ENCODE measurements at regions not wholly inside any gene's neighbourhood (a gene's known extent, or its start where the extent isn't known, plus 50 kb on each side); places are given as distances from the start of the nearest gene placed in this dataset.

DNA sequence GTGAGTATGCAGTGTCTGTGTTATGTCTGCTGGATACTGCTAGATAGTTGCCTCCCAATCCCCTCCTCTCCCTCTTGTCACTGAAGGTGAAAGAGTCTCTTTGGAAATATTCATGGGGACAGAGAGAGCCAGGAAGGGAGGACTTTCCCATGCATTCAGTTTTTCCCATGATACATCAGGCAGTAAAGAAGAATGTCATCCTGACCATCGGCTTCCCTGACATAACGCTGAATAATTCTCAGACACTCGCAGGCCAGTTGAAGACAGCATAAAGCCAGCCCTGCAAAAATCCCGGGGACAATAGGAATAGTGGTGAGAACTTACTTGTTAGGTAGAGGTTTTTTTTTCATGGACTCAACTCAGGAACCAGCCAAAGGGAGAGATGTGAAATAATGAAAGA lies 58.1 kb downstream of the KLF4 start:
- DNase-seq (ENCODE audit: low spot score) = no peak

DNA sequence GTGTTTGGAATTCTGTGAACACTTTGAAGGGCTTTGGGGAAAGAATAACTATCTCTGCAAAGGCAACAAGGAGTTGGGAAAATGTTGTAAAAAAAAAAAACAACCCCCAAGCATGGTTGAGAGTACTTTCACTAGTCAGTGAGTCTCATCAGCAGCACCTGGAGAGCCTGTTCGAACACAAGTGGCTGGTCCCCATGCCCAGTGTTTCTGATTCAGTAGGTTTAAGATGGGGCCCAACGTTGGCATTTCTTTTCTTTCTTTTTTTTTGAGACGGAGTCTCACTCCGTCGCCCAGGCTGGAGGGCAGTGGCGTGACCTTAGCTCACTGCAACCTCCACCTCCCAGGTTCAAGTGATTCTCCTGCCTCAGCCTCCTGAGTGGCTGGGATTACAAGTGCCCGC lies 59.5 kb downstream of the KLF4 start:
- no peak for DNase-seq (ENCODE audit: low spot score)

DNA sequence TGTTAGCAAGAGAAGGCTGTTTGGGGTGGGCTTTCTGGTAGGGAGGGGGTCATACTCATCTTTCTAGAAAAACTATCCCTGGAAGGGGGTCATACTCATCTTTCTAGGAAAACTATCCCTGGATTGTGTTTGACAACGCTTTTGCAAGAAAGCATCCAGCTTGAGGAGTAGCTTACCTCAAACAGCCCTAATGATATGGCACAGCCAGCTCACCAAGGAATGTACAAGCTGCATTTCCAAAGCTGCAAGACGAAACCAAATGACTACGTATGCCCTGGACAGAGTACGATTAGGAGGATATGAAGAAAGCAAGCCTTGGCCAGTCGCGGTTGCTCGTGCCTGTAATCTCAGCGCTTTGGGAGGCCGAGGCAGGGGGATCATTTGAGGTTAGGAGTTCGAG lies 63.4 kb downstream of the KLF4 start:
- DNase-seq (ENCODE audit: low spot score) = no peak

DNA sequence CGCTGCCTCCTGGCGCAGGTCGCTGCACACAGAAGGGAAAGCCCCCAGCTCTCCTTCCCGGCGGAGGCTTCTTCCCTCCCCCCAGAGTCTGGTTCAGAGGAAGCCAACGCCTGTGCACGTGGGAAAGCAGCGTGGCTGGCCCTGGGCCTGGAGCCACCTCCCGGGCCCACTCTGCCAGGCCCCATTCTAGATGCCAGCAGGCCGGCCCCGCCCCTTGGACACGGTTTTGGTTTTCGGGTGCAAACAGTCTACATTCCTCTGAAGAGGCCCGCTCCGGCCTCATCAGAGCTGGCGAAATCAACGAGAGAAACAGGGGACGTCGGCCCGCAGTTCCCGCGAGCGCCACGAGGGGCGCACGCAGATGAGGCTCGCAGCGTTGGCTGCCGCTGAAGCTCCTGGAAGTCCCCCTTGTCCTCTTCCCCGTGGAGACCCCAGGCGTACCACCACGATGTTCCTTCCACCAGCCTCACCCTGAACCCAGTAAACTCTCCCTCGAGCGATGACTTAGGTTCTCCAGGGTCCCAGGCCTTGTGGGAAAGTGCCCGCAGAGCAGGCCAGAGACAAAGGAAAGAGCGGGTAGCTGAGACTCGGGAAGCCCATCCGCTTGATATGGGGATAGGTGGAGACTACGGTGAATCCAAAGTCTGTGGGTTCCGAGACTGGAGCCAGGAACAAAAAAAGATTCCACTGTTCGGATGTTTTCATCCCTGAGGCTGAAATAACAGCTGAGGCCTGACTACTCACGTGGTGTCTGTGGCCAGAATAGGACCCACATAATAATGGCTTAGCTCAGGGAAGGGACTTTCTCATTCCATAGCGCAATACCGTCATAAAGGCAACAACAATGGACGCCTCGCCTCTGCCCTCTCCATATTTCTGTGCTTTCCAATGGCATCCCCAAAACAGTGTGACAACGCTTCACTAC lies 64.2 kb downstream of the KLF4 start:
- DNase-seq (ENCODE audit: low spot score) = peak; percentile 75

DNA sequence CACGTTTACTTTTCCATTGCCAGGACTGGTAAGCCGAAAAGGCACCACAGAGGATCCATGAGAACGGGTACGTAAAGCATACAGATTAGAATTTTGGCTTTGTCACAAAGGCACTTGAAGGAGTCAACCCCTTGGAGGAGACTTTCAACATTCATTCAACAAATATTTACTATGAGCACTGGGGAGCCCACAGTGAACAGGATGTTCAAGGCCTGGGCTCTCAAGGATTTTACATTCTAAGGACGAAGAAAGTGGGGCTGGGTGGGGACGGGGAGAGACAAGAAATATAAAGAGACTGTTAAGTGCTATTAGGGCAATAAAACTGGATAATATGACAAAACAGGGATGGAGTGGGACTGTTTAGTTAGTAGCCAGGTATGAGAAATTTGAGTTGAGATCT lies 66.0 kb downstream of the KLF4 start:
- no peak for DNase-seq (ENCODE audit: low spot score)

DNA sequence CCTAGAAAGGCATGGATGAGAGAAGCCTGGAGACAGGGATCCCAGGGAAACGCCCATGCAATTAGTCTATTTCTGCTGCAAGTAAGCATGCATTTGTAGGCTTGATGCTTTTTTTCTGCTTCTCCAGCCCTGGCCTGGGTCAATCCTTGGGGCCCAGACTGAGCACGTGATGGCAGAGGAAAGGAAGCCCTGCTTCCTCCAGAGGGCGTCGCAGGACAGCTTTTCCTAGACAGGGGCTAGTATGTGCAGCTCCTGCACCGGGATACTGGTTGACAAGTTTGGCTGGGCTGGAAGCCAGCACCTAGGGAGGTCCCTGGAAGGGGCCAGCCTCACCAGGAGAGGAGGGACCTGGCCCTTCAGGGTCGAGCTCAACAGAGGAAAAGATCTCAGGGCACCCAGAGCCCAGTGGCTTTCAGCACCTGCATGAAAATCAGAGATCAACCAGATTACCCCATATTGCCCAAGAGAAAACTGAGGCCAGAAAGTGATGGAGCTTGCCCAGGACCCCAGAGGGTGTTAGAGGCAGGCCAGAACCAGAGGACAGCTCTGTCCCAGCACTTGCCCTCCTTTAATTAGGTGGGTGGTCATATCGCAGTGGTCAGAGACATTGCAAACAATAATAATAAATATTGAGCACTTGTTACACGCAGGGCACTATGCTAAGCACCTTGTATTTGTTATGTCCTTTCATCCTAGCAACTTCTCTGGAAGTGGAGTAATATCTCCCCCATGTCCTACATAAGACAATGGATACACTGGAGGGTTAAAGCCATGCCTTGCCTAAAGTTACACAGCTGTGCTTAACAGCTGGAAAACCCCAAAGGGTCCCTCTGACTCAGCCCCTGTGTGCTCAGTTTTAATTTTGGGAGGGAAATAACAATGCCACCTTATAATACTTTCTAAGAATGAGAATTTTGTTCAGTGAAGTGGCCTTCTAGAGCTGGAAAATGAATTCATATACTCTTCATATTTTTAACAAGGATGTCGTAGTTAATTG lies 67.1 kb downstream of the KLF4 start:
- peak; percentile 56 for DNase-seq (ENCODE audit: low spot score)

DNA sequence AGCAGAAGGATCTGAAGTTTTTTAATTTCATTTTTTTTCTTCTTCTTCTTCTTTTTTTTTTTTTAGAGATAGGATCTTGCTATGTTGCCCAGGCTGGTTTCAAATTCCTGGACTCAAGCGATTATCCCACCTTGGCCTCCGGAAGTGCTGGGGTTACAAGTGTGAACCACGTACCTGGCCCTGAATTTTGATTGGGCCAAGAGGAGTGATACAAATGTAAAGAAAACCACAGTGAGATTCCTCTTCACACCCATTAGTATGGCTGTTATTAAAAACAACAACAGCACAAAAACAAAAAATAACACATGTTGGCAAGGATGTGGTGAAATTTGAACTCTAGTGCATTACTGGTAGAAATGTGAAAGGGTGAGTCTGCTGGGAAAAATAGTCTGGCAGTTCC lies 79.1 kb downstream of the KLF4 start:
- DNase-seq (ENCODE audit: low spot score) = no peak

DNA sequence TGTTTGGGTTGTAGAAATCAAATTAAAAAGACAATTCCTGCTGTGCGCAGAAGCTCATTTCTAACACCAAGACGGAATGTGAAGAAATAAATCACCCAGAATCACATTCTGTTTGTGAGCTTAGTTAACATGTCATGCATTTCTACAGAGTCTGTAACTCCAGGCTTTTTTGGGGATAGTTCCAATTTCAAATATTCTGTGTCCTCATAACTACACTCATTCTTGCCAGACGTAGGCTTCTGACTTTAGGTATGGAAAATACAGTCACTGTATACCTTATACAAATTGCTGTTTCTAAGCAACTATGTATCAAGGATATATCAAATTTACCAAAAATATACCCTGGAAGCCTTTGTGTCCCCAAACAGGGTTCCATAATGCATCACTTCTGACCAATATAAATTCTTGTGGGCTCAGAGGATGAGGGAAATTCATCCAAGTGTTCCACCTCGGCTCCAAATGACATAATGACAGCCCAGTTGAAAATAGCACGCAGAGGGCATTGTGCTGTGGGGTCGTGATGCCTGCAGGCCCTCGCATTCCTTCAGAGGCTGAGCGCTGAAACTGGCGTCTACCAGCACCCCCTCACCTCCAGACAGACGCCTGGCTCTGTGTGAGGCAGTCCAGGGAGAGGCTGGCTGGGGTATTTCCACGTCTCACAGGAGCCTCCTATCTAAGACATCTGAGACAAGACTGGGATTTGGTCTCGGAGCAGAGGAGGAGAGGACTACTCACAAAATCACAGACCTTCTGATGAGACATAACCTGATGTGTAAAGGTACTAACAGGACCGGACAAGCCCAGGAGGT lies 79.8 kb downstream of the KLF4 start:
- DNase-seq (ENCODE audit: low spot score) = no peak

DNA sequence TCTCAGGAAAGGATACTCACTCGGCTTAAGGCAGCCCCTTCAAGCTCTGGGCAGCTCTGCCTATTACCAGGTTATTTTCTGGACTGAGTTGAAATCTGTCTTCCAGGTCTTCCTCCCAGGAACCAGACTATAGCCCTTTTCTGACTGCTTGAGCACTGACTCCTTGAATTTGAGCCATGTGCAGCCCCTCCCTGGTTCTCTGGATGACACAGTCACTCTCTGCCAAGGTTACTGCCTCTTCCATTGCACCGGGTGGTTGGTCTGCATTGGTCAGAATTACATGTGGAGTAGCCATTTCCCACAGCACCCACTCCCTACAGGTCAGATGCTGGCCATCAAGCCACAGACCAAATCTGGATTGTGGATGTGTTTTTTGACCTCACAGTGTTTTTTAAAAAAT lies 81.9 kb downstream of the KLF4 start:
- no peak for DNase-seq (ENCODE audit: low spot score)

DNA sequence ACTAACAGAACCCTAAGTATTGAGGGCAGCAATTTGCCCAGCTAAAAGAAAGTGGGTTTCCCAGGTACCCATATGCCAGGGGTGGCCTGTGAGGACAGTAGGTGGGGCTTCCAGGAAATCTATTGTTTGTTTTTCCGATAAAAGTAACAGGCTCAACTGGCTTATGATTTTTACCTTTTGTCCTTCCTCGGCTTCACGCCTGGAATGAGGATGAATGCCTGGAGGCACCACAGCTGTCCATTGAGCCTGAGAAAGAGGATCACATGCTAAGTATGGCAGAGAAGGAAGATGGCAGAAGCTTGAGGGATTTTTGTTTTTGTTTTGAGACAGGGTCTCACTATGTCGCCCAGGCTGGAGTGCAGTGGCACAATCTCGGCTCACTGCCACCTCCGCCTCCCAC lies 84.1 kb downstream of the KLF4 start:
- no peak for DNase-seq (ENCODE audit: low spot score)

DNA sequence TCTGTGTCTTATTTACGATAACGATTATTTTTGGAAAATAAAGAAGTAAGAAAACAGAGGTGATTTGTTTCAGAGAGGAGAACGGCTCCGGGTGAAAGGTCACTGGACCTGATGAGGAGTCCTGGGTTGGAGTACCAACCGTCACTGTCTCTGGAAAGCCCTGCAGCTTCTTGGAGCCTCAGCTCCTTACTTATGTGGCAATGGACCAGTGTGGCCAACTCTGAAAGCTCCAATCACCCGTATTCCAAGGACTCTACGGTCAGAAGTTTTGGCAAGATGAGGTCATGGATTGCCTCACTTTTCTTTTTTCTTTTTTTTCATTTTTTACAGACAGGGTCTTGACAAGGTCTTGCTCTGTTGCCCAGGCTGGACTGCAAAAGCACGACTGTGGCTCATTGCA lies 84.8 kb downstream of the KLF4 start:
- no peak for DNase-seq (ENCODE audit: low spot score)

DNA sequence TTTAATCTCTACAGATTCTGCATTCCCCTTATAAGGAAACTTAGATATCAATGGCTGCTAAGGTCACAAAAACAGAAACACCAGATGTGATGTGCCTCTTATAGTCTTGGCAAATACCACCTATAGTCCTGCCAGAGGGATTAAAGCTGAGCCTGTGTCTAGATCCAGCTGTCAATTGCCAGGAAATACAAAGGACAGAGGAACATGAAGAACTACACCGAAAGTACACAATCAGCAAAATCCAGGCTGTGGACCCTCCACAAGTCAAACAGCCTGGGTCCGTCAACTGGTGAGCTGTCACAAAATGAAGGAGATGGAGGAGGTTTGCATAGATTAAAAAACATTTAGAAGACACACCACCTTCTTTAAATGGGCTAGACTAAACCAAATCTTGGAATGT lies 85.4 kb downstream of the KLF4 start:
- no peak for DNase-seq (ENCODE audit: low spot score)

DNA sequence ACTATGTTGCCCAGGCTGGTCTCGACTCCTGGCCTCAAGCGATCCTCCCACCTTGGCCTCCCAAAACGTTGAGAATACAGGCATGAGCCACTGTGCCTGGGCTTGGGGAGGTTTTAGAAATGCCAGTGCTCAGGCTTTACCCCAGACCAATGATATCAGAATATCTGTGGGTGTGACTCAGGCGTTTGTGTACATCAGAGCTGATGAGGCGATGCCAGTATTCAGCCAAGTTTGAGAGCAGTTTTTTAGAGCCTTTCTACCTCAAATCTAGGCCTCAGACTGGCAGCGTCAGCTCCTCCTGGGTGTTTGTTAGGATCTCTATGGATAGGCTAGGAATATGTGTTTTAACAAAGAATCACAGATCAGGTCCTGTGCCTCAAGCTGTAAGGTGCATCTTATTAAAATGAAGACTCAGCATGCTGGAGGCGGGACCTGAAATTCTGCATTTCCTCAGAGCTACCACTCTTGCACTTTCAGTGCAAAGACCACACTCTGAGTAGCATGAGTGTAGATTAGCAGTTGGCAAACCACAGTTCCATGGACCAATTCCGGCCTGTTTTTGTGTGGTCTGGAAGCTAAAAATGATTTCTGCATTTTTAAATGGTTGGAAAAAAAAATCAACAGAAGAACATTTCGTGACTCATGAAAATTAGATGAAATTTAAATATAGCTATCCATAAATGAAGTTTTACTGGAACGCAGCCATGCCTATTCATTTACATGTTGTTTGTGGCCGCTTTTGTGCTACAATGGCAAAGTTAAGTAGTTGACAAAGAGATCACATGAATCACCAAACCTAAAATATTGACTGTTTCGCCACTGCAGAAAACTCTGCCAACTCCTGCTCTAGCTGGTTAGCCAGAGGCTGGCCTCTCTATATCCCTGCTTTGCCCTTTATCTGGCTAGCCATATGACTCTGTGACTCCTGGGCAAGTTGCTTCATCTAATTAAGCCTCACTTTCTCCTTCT lies 92.2 kb downstream of the KLF4 start:
- DNase-seq (ENCODE audit: low spot score) = no peak

DNA sequence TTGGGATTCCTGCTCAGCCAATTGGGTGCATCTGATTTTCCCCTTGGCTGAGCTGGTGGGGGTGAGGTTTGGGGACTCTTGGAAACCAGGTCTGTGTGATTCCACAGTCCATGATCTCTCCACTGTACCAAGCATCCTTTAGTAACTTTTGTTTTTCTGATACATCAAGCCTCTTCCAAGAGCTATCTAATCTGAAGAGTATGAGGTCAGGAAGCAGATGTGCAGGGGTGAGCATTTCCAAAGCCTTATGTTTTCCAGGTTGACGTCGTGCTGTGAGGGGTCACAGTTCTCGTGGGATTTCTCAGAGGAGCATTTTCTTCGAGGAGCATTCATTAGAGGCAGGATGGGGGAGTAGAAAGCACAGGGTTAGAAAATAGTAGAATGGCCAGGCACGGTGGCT lies 95.3 kb downstream of the KLF4 start:
- no peak for DNase-seq (ENCODE audit: low spot score)

DNA sequence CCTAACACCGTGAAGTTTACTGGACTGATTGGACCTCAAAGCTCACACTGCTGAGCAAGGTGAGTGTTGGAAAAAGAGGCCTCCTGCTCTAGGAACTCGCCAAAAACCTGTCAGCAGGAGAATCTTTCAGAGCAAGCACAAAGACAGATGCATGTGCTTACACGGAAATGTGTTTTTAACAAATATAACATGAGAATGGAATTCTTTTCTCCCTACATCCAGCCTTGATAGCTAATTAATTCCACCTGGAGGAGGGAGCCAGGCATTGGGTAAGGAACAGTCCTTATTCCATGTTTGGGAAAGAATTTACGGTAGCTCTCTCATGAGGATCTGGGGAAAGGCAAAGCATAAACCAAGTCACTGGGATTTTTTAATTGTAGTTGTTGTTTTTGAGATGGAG lies 98.8 kb downstream of the KLF4 start:
- DNase-seq (ENCODE audit: low spot score) = no peak

DNA sequence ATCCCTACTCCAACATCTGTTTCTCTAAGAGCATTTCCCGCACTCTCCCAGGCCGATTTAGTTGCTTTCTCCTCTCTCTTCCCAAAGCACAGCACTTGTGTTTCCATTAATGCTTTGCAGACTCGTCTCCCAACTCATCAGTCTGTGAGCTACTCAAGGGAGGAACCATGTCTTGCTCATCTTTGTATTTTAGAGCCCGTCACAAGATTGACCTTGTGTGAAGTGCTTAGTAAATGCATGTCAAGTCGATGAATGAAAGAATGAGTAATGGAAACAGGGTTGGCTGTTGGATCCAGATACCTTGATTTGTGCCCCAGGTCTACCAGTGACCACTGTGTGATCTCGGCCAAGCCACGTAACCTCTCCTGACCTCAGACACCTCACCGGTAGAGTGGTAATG lies 99.3 kb downstream of the KLF4 start:
- DNase-seq (ENCODE audit: low spot score) = no peak

DNA sequence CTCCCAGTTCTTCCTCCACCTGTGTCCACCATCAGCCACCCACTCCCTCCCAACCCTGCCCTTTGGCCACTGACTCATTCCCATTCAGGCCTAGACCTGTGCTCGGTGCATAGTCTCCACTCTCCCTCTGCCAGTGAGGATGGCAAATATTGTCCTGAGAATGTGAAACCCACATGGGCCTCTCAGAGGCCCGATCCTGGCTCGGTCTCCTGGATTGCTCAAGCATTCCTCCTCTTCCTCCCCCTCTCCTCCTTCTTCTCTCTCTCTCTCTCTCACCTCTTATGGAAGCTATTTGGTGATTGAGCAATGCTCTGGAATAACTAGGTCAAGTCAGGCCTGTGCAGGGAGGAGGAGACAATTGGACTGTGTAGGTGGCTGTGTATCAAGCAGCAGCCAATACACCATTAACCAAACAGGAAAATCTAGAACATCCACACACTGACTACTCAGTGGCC lies 99.9 kb downstream of the KLF4 start:
- peak; percentile 53 for DNase-seq (ENCODE audit: low spot score)

DNA sequence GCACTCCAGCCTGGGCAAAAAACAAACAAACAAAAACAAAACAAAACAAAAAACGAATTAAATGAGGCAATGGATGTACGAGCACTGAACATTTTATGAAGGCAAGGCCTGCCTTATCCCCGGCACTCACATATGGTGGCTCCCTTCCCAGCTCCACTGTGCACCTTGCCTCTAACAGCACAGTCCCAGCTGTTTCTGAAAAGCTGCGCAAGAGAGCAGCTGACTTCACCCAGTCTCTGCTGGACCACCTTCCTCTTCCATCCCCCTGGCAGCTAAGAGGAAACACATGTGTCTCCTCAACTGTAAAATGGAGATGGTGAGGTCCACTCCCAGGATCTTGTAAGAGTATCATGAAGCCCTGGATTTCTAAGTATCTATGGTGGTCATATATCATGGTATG lies 100.7 kb downstream of the KLF4 start:
- no peak for DNase-seq (ENCODE audit: low spot score)

DNA sequence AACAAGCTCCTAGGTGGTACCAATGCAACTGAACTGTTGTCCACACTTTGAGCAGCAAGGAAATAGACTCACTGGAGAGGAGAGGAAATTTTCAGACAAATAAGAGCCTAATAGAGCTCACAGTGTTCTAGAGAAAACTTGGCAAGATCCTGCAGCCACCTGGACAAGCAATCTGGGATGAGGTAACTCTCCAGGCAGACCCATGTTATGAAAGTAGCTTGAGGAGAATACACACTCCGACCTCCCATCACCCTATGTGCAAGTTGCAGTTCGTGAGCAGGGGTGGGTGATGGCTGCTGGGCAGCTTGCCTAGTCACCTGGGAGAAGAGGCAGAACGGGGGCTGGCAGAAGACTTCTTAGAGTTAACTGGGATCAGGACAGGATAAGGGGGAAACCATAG lies 102.2 kb downstream of the KLF4 start:
- no peak for DNase-seq (ENCODE audit: low spot score)

DNA sequence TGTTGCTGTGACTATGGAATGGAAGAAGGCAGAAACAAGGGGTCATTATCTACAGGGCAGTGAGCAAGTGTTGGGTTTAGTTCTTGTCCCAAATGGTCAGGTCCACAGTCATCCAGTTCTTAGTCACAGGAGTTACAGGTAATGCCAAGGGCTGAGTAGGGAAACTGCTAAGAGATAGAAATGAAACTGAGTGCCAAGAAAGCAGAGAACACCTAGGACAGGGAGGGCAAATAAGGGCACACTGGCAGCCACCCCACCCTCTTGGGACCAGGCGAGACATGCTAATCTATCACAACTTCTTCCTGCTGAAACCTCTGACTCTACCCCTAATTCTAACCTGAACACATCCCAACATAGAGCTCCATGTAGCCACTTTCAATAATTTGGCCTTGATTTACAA lies 103.2 kb downstream of the KLF4 start:
- no peak for DNase-seq (ENCODE audit: low spot score)

Measured in mucosa of gallbladder (tissue), 1 donor.